GM23338 (cell line): ENCODE measurements at regions not wholly inside any gene's neighbourhood (a gene's known extent, or its start where the extent isn't known, plus 50 kb on each side); places are given as distances from the start of the nearest gene placed in this dataset.
A peak's percentile ranks its signal among the peaks of the same experiment; 100 is the strongest.

Experiments used
- ATAC-seq: fragments of 200-7000 bp; cut with Tn5 transposase; 3 replicates; pipeline ENCODE4 v1.9.1; 2020
- DNase-seq: peaks from one replicate; pipeline ENCODE4 v3.0.0-alpha.2; 2015; ENCODE audit warnings: low spot score
- H2AFZ ChIP-seq: fragments of 200-600 bp; sonication (generic); 2 replicates; pipeline ENCODE4 v1.8.0; 2016; ENCODE audit warnings: antibody characterized with exemption, mild to moderate bottlenecking, moderate library complexity
- H3F3A ChIP-seq: fragments of 200-600 bp; sonication (generic); replicated peaks from 2 replicates; pipeline ENCODE4 v1.8.0; 2017; ENCODE audit warnings: antibody characterized with exemption, mixed run types, low read depth
- H3K27ac ChIP-seq: fragments of 200-600 bp; sonication (generic); 2 replicates; pipeline ENCODE4 v1.6.1; 2016; ENCODE audit warnings: low read depth
- H3K27me3 ChIP-seq: fragments of 200-600 bp; sonication (generic); 2 replicates; pipeline ENCODE4 v1.8.0; 2016; ENCODE audit warnings: mild to moderate bottlenecking, mixed run types, moderate library complexity; ENCODE audit not compliant: insufficient read depth
- H3K36me3 ChIP-seq: fragments of 200-600 bp; sonication (generic); 2 replicates; pipeline ENCODE4 v1.8.0; 2016; ENCODE audit warnings: mild to moderate bottlenecking; ENCODE audit not compliant: insufficient read depth
- H3K4me1 ChIP-seq: fragments of 200-600 bp; sonication (generic); 2 replicates; pipeline ENCODE4 v1.8.0; 2016; ENCODE audit warnings: mild to moderate bottlenecking, moderate library complexity; ENCODE audit not compliant: insufficient read depth
- H3K4me2 ChIP-seq: fragments of 200-600 bp; sonication (generic); 2 replicates; pipeline ENCODE4 v1.7.1; 2017; ENCODE audit warnings: mixed run types
- H3K4me3 ChIP-seq: fragments of 200-600 bp; sonication (generic); 2 replicates; pipeline ENCODE4 v1.6.1; 2016; ENCODE audit warnings: mixed run types
- H3K79me2 ChIP-seq: fragments of 200-600 bp; sonication (generic); replicated peaks from 2 replicates; pipeline ENCODE4 v1.8.0; 2017; ENCODE audit warnings: mild to moderate bottlenecking; ENCODE audit not compliant: insufficient read depth
- H3K9me2 ChIP-seq: fragments of 200-600 bp; sonication (generic); 2 replicates; pipeline ENCODE4 v1.8.0; 2017; ENCODE audit not compliant: insufficient read depth
- H4K20me1 ChIP-seq: fragments of 200-600 bp; sonication (generic); replicated peaks from 2 replicates; pipeline ENCODE4 v1.8.0; 2017; ENCODE audit warnings: mild to moderate bottlenecking; ENCODE audit not compliant: insufficient read depth
- H3K27ac Mint-ChIP-seq: 2 replicates; pipeline ENCODE4 v1.8.0; 2020; ENCODE audit warnings: inconsistent platforms, mild to moderate bottlenecking, moderate library complexity, mixed read lengths
- H3K27me3 Mint-ChIP-seq: 3 replicates; pipeline ENCODE4 v1.8.0; 2022; ENCODE audit warnings: low read depth, mild to moderate bottlenecking, moderate library complexity, mixed read lengths, inconsistent platforms; ENCODE audit not compliant: insufficient read depth, poor library complexity
- H3K36me3 Mint-ChIP-seq: 3 replicates; pipeline ENCODE4 v1.8.0; 2021; ENCODE audit warnings: low read depth, mild to moderate bottlenecking, inconsistent platforms, moderate library complexity, mixed read lengths
- H3K4me1 Mint-ChIP-seq: 3 replicates; pipeline ENCODE4 v1.8.0; 2020; ENCODE audit warnings: mild to moderate bottlenecking, inconsistent platforms, mixed read lengths
- H3K4me3 Mint-ChIP-seq: 3 replicates; pipeline ENCODE4 v1.8.0; 2021; ENCODE audit warnings: moderate library complexity, mild to moderate bottlenecking, inconsistent platforms, mixed read lengths
- H3K9me3 Mint-ChIP-seq: 3 replicates; pipeline ENCODE4 v1.8.0; 2020; ENCODE audit warnings: moderate library complexity, mild to moderate bottlenecking, inconsistent platforms, mixed read lengths
- CREB1 ChIP-seq: fragments of 250-450 bp; sonication (Bioruptor Pico); IDR thresholded peaks from 2 replicates; pipeline ENCODE4 v1.5.0; 2020; ENCODE audit warnings: low read depth, mild to moderate bottlenecking, moderate library complexity
- CTCF ChIP-seq, 2 experiments: fragments of 200-600 bp in 1 of 2; sonication (generic) in 1 of 2; conservative IDR thresholded peaks; 2 replicates each; pipeline versions ENCODE4 v1.5.1 to v1.6.1; 2016 to 2017; ENCODE audit warnings: antibody characterized with exemption in 2 of 2, low read depth in 2 of 2, mild to moderate bottlenecking in 2 of 2, moderate library complexity in 1 of 2
- EZH2phosphoT487 ChIP-seq: fragments of 200-600 bp; sonication (generic); IDR thresholded peaks from one replicate; pipeline ENCODE4 v1.8.1; 2018; ENCODE audit warnings: antibody characterized with exemption; ENCODE audit not compliant: unreplicated experiment
- JUNB ChIP-seq: IDR thresholded peaks from one replicate; pipeline ENCODE4 v1.6.1; 2016; ENCODE audit warnings: antibody characterized with exemption; ENCODE audit not compliant: unreplicated experiment
- POLR2AphosphoS5 ChIP-seq: IDR thresholded peaks from 2 replicates; pipeline ENCODE4 v1.6.1; 2016; ENCODE audit warnings: antibody characterized with exemption, low read depth
- ZNF331 ChIP-seq: fragments of 250-450 bp; sonication (Bioruptor Pico); IDR thresholded peaks from 2 replicates; pipeline ENCODE4 v1.5.0; 2020; ENCODE audit warnings: low read depth, mild to moderate bottlenecking, moderate library complexity
- ZNF462 ChIP-seq: fragments of 250-450 bp; sonication (Bioruptor Pico); IDR thresholded peaks from 2 replicates; pipeline ENCODE4 v1.5.0; 2020; ENCODE audit warnings: mild to moderate bottlenecking, moderate library complexity

- no peak overlapping the region for H3K27ac Mint-ChIP-seq
- H3K27me3 Mint-ChIP-seq = peaks cover 9% of the 10 kb centered on the region
- Histone ChIP-seq H2AFZ (no peak overlapping the region), H4K20me1 (no peaks in the 10 kb centered on the region), H3K27me3 (no peaks in the 10 kb centered on the region), H3K36me3 (no peaks in the 10 kb centered on the region), H3K4me1 (no peaks in the 10 kb centered on the region), H3K79me2 (no peaks in the 10 kb centered on the region), H3K4me3 (no peak overlapping the region), H3K9me2 (0 out of 2 replicates have a peak, but pooled peaks cover 4% of the 10 kb centered on the region), H3K4me2 (no peak overlapping the region), H3K27ac (no peak overlapping the region), H3F3A (no peaks in the 10 kb centered on the region)
- H3K4me3 Mint-ChIP-seq = no peak overlapping the region
- peaks cover 4% of the 10 kb centered on the region; the same call in 1 of the 3 replicates for H3K36me3 Mint-ChIP-seq
- peaks cover 27% of the 10 kb centered on the region for H3K9me3 Mint-ChIP-seq
- peak; percentile 83 for ATAC-seq
- peak; percentile 78 for DNase-seq
- H3K4me1 Mint-ChIP-seq = no peaks in the 10 kb centered on the region
- no peak for TF ChIP-seq EZH2phosphoT487
- no peak for TF ChIP-seq CREB1
- TF ChIP-seq CTCF (conservative IDR thresholded peaks at IDR 0.05; ENCODE audit: low read depth in 2 of 2) = peak; percentile 73 to 85
- TF ChIP-seq POLR2AphosphoS5 = no peak
- no peak for TF ChIP-seq JUNB
These were observed 117.4 kb downstream of the IRF8 start for GRCh38 chr16:86016201-86016965.

- no peak overlapping the region for H3K4me3 ChIP-seq
- H3K27me3 Mint-ChIP-seq = peaks cover 9% of the 10 kb centered on the region
- no peaks in the 10 kb centered on the region for H3K27me3 ChIP-seq
- TF ChIP-seq CREB1 = no peak
- no peak overlapping the region for H3K4me3 Mint-ChIP-seq
- H3K4me1 ChIP-seq = no peaks in the 10 kb centered on the region
- H3K36me3 ChIP-seq = no peaks in the 10 kb centered on the region
- H3K9me2 ChIP-seq = 0 out of 2 replicates have a peak, but pooled peaks cover 4% of the 10 kb centered on the region
- no peaks in the 10 kb centered on the region for H3F3A ChIP-seq
- no peak overlapping the region for H2AFZ ChIP-seq
- peaks cover 26% of the 10 kb centered on the region for H3K9me3 Mint-ChIP-seq
- no peak for DNase-seq
- H3K4me2 ChIP-seq = no peak overlapping the region
- H4K20me1 ChIP-seq = no peaks in the 10 kb centered on the region
- peaks cover 4% of the 10 kb centered on the region; the same call in 1 of the 3 replicates for H3K36me3 Mint-ChIP-seq
- H3K27ac ChIP-seq = no peak overlapping the region
- no peak overlapping the region for H3K27ac Mint-ChIP-seq
- no peak for ATAC-seq
- no peaks in the 10 kb centered on the region for H3K4me1 Mint-ChIP-seq
- no peaks in the 10 kb centered on the region for H3K79me2 ChIP-seq
These were observed 119.1 kb downstream of the IRF8 start for GRCh38 chr16:86018071-86018470.

GRCh38 chr16:86018487-86018886 is 119.5 kb downstream of the IRF8 start:
- Histone ChIP-seq H3K9me2 (0 out of 2 replicates have a peak, but pooled peaks cover 4% of the 10 kb centered on the region), H2AFZ (no peak overlapping the region), H4K20me1 (no peaks in the 10 kb centered on the region), H3K4me2 (no peak overlapping the region), H3F3A (no peaks in the 10 kb centered on the region), H3K4me1 (no peaks in the 10 kb centered on the region), H3K36me3 (no peaks in the 10 kb centered on the region), H3K27me3 (no peaks in the 10 kb centered on the region), H3K4me3 (no peak overlapping the region), H3K79me2 (no peaks in the 10 kb centered on the region), H3K27ac (no peak overlapping the region)
- Mint-ChIP-seq H3K27ac (no peak overlapping the region), H3K4me1 (no peaks in the 10 kb centered on the region), H3K27me3 (peaks cover 9% of the 10 kb centered on the region), H3K9me3 (peaks cover 29% of the 10 kb centered on the region), H3K36me3 (peaks cover 4% of the 10 kb centered on the region; the same call in 1 of the 3 replicates), H3K4me3 (no peak overlapping the region)
- no peak for ATAC-seq
- DNase-seq = no peak
- TF ChIP-seq ZNF331 (CRISPR knock-in tag) = no peak
- no peak for TF ChIP-seq CREB1
- TF ChIP-seq ZNF462 (CRISPR knock-in tag) = no peak
